Fibroblast of lung (primary cell): ENCODE measurements at regions not wholly inside any gene's neighbourhood (a gene's known extent, or its start where the extent isn't known, plus 50 kb on each side); places are given as distances from the start of the nearest gene placed in this dataset.

Experiments
- DNase-seq, 2 donors: peaks; one replicate each; pipeline versions ENCODE4 v3.0.0 to v3.0.0-alpha.2; 2010; ENCODE audit warnings: low read depth in 2 of 2
- H2AFZ ChIP-seq: 2 replicates; pipeline ENCODE4 v1.5.1; 2012; ENCODE audit warnings: low read length, control low read depth, inconsistent platforms
- H3K27ac ChIP-seq: 2 replicates; pipeline ENCODE4 v1.5.1; 2011; ENCODE audit warnings: low read length, control low read depth; ENCODE audit not compliant: insufficient read depth
- H3K27me3 ChIP-seq: 2 replicates; pipeline ENCODE4 v1.5.1; 2011; ENCODE audit warnings: mild to moderate bottlenecking, low read length; ENCODE audit not compliant: control insufficient read depth, insufficient read depth
- H3K36me3 ChIP-seq: 2 replicates; pipeline ENCODE4 v1.5.1; 2011; ENCODE audit warnings: low read length; ENCODE audit not compliant: control insufficient read depth, insufficient read depth
- H3K4me1 ChIP-seq: 2 replicates; pipeline ENCODE4 v1.5.1; 2011; ENCODE audit warnings: low read length; ENCODE audit not compliant: control insufficient read depth, insufficient read depth; ENCODE audit errors: extremely low read depth
- H3K4me2 ChIP-seq: 2 replicates; pipeline ENCODE4 v1.5.1; 2011; ENCODE audit warnings: low read length, control low read depth; ENCODE audit not compliant: insufficient read depth; ENCODE audit errors: extremely low read depth
- H3K4me3 ChIP-seq, 4 experiments: fragments of 200-600 bp in 1 of 4; sonication (generic) in 1 of 4; replicated peaks in 1 of 4; 2 replicates each; pipeline ENCODE4 v1.5.1; 2011 to 2016; ENCODE audit warnings: low read length in 4 of 4, low read depth in 3 of 4, mild to moderate bottlenecking in 3 of 4, control low read depth in 2 of 4, inconsistent platforms in 1 of 4, mixed read lengths in 1 of 4; ENCODE audit not compliant: insufficient read depth in 1 of 4; ENCODE audit errors: control extremely low read depth in 1 of 4
- H3K79me2 ChIP-seq: 2 replicates; pipeline ENCODE4 v1.5.1; 2012; ENCODE audit warnings: mild to moderate bottlenecking, low read length, inconsistent platforms; ENCODE audit not compliant: control insufficient read depth, insufficient read depth
- H3K9ac ChIP-seq: 2 replicates; pipeline ENCODE4 v1.5.1; 2011; ENCODE audit warnings: mild to moderate bottlenecking, low read length, control low read depth; ENCODE audit not compliant: insufficient read depth
- H3K9me3 ChIP-seq: 2 replicates; pipeline ENCODE4 v1.5.1; 2012; ENCODE audit warnings: low read depth, low read length; ENCODE audit not compliant: control insufficient read depth, insufficient read depth
- H4K20me1 ChIP-seq: 2 replicates; pipeline ENCODE4 v1.5.1; 2011; ENCODE audit warnings: low read length; ENCODE audit not compliant: control insufficient read depth, insufficient read depth; ENCODE audit errors: extremely low read depth
- CTCF ChIP-seq, 2 donors: IDR thresholded peaks in 1 of 2; conservative IDR thresholded peaks in 1 of 2; 1 replicate in 1 of 2; 2 replicates in 1 of 2; pipeline ENCODE4 v1.5.1; 2011 to 2012; ENCODE audit warnings: low read length in 2 of 2, control low read depth in 1 of 2, inconsistent platforms in 1 of 2, low read depth in 1 of 2, mild to moderate bottlenecking in 1 of 2
- EZH2 ChIP-seq: IDR thresholded peaks from 2 replicates; pipeline ENCODE4 v1.5.1; 2012; ENCODE audit warnings: low read length, control low read depth, mild to moderate bottlenecking; ENCODE audit errors: missing control alignments

GRCh38 chrX:67342138-67342537 lies 201.7 kb upstream of the AR start:
- DNase-seq: no peak
- Histone ChIP-seq H3K9ac (no peak overlapping the region), H3K4me2 (no peak overlapping the region), H3K4me3 (no peak overlapping the region), H2AFZ (no peak overlapping the region), H4K20me1 (no peaks in the 10 kb centered on the region), H3K36me3 (no peaks in the 10 kb centered on the region), H3K9me3 (no peaks in the 10 kb centered on the region), H3K79me2 (no peaks in the 10 kb centered on the region), H3K27me3 (no peaks in the 10 kb centered on the region), H3K4me1 (no peaks in the 10 kb centered on the region), H3K27ac (no peak overlapping the region)
- no peak for TF ChIP-seq EZH2
- no peak for TF ChIP-seq CTCF (conservative IDR thresholded peaks at IDR 0.05 in 1 of 2, IDR thresholded peaks at IDR 0.05 in 1 of 2; ENCODE audit: low read depth in 1 of 2, low read length in 2 of 2)

- Histone ChIP-seq H3K27me3 (no peaks in the 10 kb centered on the region), H3K4me2 (no peak overlapping the region), H3K27ac (no peak overlapping the region), H4K20me1 (no peaks in the 10 kb centered on the region), H2AFZ (no peak overlapping the region), H3K9me3 (no peaks in the 10 kb centered on the region), H3K4me1 (no peaks in the 10 kb centered on the region), H3K4me3 (no peak overlapping the region), H3K9ac (no peak overlapping the region), H3K36me3 (no peaks in the 10 kb centered on the region), H3K79me2 (no peaks in the 10 kb centered on the region)
- DNase-seq: no peak
- TF ChIP-seq CTCF (conservative IDR thresholded peaks at IDR 0.05 in 1 of 2, IDR thresholded peaks at IDR 0.05 in 1 of 2; ENCODE audit: low read depth in 1 of 2, low read length in 2 of 2): no peak
- TF ChIP-seq EZH2: no peak
Measured at GRCh38 chrX:67346225-67346624, 197.6 kb upstream of the AR start.

GRCh38 chrX:67346667-67347066 lies 197.2 kb upstream of the AR start:
- Histone ChIP-seq H3K27ac (no peak overlapping the region), H3K4me2 (no peak overlapping the region), H3K36me3 (no peaks in the 10 kb centered on the region), H2AFZ (no peak overlapping the region), H3K79me2 (no peaks in the 10 kb centered on the region), H3K4me1 (no peaks in the 10 kb centered on the region), H3K4me3 (no peak overlapping the region), H3K27me3 (no peaks in the 10 kb centered on the region), H4K20me1 (no peaks in the 10 kb centered on the region), H3K9me3 (no peaks in the 10 kb centered on the region), H3K9ac (no peak overlapping the region)
- no peak for DNase-seq
- TF ChIP-seq EZH2: no peak
- no peak for TF ChIP-seq CTCF (conservative IDR thresholded peaks at IDR 0.05 in 1 of 2, IDR thresholded peaks at IDR 0.05 in 1 of 2; ENCODE audit: low read depth in 1 of 2, low read length in 2 of 2)
